Suprapubic skin (tissue), 4 donors: ENCODE measurements at regions not wholly inside any gene's neighbourhood (a gene's known extent, or its start where the extent isn't known, plus 50 kb on each side); places are given as distances from the start of the nearest gene placed in this dataset.

Experiments used
- DNase-seq, 2 donors: peaks; one replicate each; pipeline ENCODE4 v3.0.0-alpha.2; 2019; ENCODE audit warnings: low spot score in 2 of 2
- H3K27ac ChIP-seq: fragments of 200-600 bp; sonication (generic); one replicate; pipeline ENCODE4 v1.5.1; 2019
- H3K27me3 ChIP-seq: fragments of 200-600 bp; sonication (generic); one replicate; pipeline ENCODE4 v1.5.1; 2019
- H3K36me3 ChIP-seq: fragments of 200-600 bp; sonication (generic); one replicate; pipeline ENCODE4 v1.5.1; 2019
- H3K4me1 ChIP-seq: fragments of 200-600 bp; sonication (generic); one replicate; pipeline ENCODE4 v1.5.1; 2019
- H3K4me3 ChIP-seq: fragments of 200-600 bp; sonication (generic); one replicate; pipeline ENCODE4 v1.5.1; 2019; ENCODE audit warnings: mild to moderate bottlenecking
- H3K9me3 ChIP-seq: fragments of 200-600 bp; sonication (generic); one replicate; pipeline ENCODE4 v1.5.1; 2019
- EP300 ChIP-seq: sonication (generic); formaldehyde crosslinking; IDR thresholded peaks from one replicate; pipeline ENCODE4 v1.6.1; 2017; ENCODE audit warnings: antibody characterized with exemption
- POLR2A ChIP-seq, 2 donors: fragments of 450-650 bp; IDR thresholded peaks; one replicate each; pipeline ENCODE4 v1.6.1; 2017; ENCODE audit warnings: antibody characterized with exemption in 2 of 2, mild to moderate bottlenecking in 2 of 2, moderate library complexity in 2 of 2
- POLR2AphosphoS5 ChIP-seq, 3 donors: sonication (generic); formaldehyde crosslinking; IDR thresholded peaks; one replicate each; pipeline ENCODE4 v1.6.1; 2017; ENCODE audit warnings: antibody characterized with exemption in 3 of 3
- WGBS: methylation state at CpG from one replicate; pipeline ENCODE4 v1.1.5; 2018; 5-methylcytosine and 5-hydroxymethylcytosine counted together
- TF ChIP-seq, protein P1 (sequence below), 2 donors: fragments of 200-600 bp in 1 of 2; fragments of 450-650 bp in 1 of 2; sonication (generic) in 1 of 2; IDR thresholded peaks; one replicate each; pipeline ENCODE4 v1.5.1; 2016 to 2019; ENCODE audit warnings: antibody characterized with exemption in 2 of 2, mild to moderate bottlenecking in 1 of 2, moderate library complexity in 1 of 2

DNA sequence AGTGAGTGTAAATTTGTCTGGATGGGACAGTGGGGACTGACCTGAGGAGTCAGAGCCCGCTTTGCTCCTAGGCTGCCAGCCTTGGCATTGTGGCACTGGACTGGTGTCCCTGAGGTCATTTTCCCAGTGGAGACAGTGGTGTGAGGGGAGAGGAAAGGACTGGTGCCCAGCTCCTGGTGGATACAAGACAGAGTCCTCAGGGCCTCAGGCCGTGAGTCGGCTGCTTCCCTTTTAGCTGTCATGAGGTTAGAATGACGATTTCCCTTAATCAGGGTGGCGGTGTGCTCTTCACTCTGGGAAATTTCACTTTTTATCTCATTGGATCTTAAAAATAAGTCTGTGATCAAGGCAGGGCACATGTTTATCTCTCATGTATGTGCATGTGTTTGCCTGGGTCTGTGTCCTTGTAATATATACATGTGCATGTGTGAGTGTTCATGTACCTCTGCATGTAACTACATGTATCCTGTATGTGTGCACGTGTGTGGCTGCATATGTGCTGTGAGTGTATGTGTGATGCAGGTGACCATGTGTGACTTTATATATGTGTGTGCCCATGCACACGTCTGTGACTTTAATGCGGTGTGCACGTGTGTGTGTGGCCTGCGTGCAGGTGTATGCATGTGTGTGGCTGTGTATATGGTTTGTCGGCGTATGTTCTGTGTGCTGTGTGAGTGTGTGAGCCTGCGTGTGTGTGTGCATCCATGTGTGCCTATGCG, 55.7 kb downstream of the GLI2 start:
- DNase-seq: no peak
- H3K27ac ChIP-seq: no peak overlapping the region
- 75% methylated on average over 12 of the region's 14 CpGs for WGBS
- H3K9me3 ChIP-seq: no peaks in the 10 kb centered on the region
- no peaks in the 10 kb centered on the region for H3K36me3 ChIP-seq
- no peak overlapping the region for H3K4me3 ChIP-seq
- peaks cover 24% of the 10 kb centered on the region for H3K4me1 ChIP-seq
- TF ChIP-seq, protein P1, sequence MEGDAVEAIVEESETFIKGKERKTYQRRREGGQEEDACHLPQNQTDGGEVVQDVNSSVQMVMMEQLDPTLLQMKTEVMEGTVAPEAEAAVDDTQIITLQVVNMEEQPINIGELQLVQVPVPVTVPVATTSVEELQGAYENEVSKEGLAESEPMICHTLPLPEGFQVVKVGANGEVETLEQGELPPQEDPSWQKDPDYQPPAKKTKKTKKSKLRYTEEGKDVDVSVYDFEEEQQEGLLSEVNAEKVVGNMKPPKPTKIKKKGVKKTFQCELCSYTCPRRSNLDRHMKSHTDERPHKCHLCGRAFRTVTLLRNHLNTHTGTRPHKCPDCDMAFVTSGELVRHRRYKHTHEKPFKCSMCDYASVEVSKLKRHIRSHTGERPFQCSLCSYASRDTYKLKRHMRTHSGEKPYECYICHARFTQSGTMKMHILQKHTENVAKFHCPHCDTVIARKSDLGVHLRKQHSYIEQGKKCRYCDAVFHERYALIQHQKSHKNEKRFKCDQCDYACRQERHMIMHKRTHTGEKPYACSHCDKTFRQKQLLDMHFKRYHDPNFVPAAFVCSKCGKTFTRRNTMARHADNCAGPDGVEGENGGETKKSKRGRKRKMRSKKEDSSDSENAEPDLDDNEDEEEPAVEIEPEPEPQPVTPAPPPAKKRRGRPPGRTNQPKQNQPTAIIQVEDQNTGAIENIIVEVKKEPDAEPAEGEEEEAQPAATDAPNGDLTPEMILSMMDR (IDR thresholded peaks at IDR 0.05): no peak
- TF ChIP-seq POLR2A (IDR thresholded peaks at IDR 0.05) (no peak), POLR2AphosphoS5 (IDR thresholded peaks at IDR 0.05) (no peak), EP300 (no peak)
- no peaks in the 10 kb centered on the region for H3K27me3 ChIP-seq

GRCh38 chr2:120791962-120792297, 56.3 kb downstream of the GLI2 start:
- Histone ChIP-seq H3K4me1 (peaks cover 24% of the 10 kb centered on the region), H3K4me3 (no peak overlapping the region), H3K27ac (no peak overlapping the region), H3K9me3 (no peaks in the 10 kb centered on the region), H3K36me3 (no peaks in the 10 kb centered on the region), H3K27me3 (no peaks in the 10 kb centered on the region)
- no peak for DNase-seq
- WGBS: 46% methylated on average over 8 of the region's 11 CpGs
- no peak for TF ChIP-seq POLR2A (IDR thresholded peaks at IDR 0.05)

GRCh38 chr2:120793682-120794403, 58.2 kb downstream of the GLI2 start:
- no peaks in the 10 kb centered on the region for H3K36me3 ChIP-seq
- H3K4me1 ChIP-seq: peaks cover 33% of the 10 kb centered on the region
- H3K27me3 ChIP-seq: no peaks in the 10 kb centered on the region
- H3K27ac ChIP-seq: no peak overlapping the region
- H3K9me3 ChIP-seq: no peaks in the 10 kb centered on the region
- TF ChIP-seq POLR2A (IDR thresholded peaks at IDR 0.05) (no peak), POLR2AphosphoS5 (IDR thresholded peaks at IDR 0.05) (no peak), EP300 (no peak)
- TF ChIP-seq, protein P1 (IDR thresholded peaks at IDR 0.05): no peak
- no peak for DNase-seq
- no peak overlapping the region for H3K4me3 ChIP-seq
- 66% methylated on average over 10 of the region's 10 CpGs for WGBS

DNA sequence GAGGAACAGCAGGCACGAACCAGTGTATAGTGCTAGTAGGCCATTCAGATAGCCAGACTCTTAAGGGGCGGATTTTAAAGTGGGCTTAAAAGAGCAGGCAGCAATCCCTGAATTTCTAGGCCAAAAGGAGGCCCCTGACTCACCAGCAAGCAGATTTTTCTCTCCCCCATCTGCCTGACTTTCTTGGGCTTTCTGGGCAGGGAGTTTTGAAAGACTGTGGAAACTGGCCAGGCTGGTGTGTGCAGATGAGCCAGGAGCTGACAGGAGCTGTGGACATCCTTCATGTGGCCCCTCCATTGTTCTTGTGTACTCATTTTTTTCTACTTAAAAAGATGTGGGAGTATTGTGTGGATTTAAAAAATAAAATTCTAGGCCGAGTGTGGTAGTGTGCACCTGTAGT, 59.0 kb downstream of the GLI2 start:
- no peak for DNase-seq
- TF ChIP-seq, protein P1 (IDR thresholded peaks at IDR 0.05): no peak
- TF ChIP-seq EP300: no peak
- TF ChIP-seq POLR2A (IDR thresholded peaks at IDR 0.05): no peak
- TF ChIP-seq POLR2AphosphoS5 (IDR thresholded peaks at IDR 0.05): no peak
- H3K27ac ChIP-seq: no peak overlapping the region
- H3K4me3 ChIP-seq: no peak overlapping the region
- no peaks in the 10 kb centered on the region for H3K27me3 ChIP-seq
- no peaks in the 10 kb centered on the region for H3K36me3 ChIP-seq
- peaks cover 33% of the 10 kb centered on the region for H3K4me1 ChIP-seq
- H3K9me3 ChIP-seq: no peaks in the 10 kb centered on the region
- 84% methylated on average over 3 of the region's 3 CpGs for WGBS

DNA sequence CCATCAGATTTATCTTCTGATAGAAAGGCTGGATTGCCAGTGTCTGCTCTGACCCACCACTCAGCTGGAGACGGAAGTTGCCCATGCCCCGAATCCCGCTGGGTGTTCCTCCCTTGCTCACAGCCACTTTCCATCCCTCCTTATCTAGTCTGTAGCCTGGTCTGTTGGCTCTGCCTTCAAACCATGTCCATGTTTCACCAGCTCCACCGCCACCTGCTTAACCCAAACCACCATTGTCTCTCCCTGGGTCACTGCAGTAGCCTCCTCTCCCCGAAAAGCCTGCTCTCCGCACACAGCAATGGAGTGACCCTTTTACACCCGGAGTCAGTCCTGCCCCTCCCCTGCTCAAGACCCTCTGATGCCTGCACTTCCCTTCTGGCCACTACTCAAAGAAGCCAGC, 60.4 kb downstream of the GLI2 start:
- 97% methylated on average over 7 of the region's 7 CpGs for WGBS

More for the DNA sequence above, 60.4 kb downstream of the GLI2 start:
- H3K27me3 ChIP-seq: no peaks in the 10 kb centered on the region
- no peak overlapping the region for H3K4me3 ChIP-seq
- no peaks in the 10 kb centered on the region for H3K9me3 ChIP-seq
- H3K4me1 ChIP-seq: peaks cover 33% of the 10 kb centered on the region
- H3K27ac ChIP-seq: no peak overlapping the region
- TF ChIP-seq POLR2AphosphoS5 (IDR thresholded peaks at IDR 0.05) (no peak), EP300 (no peak), POLR2A (IDR thresholded peaks at IDR 0.05) (no peak)
- TF ChIP-seq, protein P1 (IDR thresholded peaks at IDR 0.05): no peak
- DNase-seq: no peak
- no peaks in the 10 kb centered on the region for H3K36me3 ChIP-seq
